Stimulated activated CD4-positive, alpha-beta T cell treated with anti-CD3 and anti-CD28 coated beads, Interleukin-12 subunit alpha, Interleukin-12 subunit beta, amount 100 ng/mL, for 4 hours (primary cell): ENCODE measurements at regions not wholly inside any gene's neighbourhood (a gene's known extent, or its start where the extent isn't known, plus 50 kb on each side); places are given as distances from the start of the nearest gene placed in this dataset.
"Not testable (repeated sequence)": the region's sequence is repeated elsewhere in the genome, so short reads cannot be mapped to it uniquely, and the experiment has no call there.

Experiments
- DNase-seq: peaks from one replicate; pipeline ENCODE4 v3.0.0-alpha.2; 2020

DNA sequence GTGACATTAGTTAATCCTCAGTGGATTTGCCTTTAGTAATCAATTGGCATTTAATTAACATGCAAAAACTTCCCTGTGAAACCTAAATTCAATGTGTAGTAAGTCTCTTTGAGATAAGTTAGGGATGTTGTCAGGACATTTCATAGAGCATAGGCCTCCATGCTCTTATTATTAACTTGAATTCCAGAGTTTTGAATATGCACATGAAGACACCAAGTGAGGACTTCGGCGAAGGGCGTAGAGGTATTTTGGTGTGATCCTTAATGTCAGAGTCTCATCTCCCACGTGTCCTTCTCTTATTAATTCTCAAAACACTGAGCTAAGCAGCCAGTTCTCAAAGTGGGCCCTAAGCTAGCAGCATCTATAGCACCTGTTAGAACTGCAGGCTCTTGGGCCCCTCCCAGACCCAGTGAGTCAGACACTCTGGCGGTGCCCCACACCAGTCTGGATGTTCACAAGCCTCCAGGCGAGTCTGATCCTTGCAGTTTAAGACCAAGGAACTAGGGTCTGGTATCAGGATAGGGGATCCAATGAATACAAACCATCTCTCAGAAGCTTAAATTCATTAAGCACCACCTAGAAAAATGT lies 292.1 kb downstream of the QKI start:
- DNase-seq: no peak

DNA sequence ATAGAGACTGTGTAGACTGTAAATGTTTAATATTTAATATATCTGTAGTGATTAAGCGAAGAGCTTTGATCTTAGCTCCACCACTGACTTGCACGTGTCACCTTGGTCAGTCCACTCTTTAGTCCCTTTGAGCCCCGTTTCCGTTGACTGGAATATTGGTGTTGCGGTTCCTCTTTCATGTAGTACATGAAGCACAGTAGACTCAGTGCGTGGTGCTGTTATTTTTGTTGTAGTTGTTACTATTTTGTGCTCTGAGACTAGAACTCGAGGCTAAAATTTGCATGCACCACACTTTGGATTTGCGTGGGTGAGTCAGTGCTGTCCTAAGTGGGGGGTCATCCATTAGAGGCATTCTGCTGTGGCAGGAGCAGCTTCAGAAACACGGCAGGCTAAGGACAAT lies 291.4 kb downstream of the QKI start:
- DNase-seq: no peak

DNA sequence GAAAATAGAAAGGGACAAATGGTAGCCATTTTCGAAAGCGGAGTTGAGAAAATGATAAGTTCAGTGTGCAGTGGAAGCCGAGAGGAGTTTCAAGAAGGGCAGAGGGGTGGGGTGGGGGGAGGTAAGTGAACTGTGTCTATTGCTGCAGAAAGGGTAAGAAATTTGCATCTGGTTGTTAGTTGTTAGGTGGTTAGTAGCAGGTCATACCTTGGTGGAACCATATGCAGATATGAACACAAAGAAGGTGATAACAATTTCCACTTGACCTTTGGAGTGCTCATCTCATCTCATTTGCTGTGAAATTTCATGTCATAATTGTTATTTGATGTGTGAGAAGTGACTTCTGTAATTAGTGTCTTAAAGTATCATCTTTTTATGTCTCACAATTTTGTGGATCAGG lies 288.2 kb downstream of the QKI start:
- DNase-seq: no peak

DNA sequence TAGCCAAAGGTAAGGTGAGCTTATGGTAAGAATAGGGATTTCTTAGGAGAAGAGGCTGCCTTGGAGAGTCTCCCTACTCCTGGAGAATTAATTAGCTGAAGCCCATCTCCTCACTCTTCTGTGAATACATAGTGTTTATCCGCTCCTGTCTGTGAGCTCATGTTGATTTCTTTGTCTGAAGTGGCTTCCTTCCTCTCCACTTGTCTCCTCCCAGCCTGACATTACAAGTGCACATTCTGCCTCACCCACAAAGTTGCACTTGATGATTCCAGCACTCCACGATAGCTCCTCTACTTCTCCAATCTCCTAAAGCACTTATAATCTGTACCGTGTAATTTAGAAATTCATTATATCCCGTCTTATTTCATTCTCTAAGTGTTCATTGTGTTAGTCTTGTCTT lies 287.2 kb downstream of the QKI start:
- no peak for DNase-seq

DNA sequence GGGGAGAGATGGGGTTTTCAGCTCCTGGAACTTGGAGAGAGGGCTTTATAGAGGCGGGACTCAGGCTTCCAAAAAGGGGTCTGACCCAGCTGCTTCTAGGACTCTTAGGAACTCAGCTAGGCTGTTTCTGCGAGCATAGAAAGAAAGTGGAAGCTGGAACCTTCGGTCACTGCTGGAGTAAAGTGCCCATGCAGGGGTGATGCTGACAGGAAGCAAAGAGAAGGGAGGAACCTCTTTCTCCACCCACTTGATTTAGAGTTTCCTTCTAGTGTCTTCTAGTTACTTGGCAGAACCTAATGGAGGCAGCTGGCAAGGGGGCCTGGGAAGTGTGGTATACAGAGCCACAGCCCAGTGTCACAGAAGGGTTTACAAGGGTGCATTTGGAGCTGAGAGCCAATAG lies 283.6 kb downstream of the QKI start:
- no peak for DNase-seq

DNA sequence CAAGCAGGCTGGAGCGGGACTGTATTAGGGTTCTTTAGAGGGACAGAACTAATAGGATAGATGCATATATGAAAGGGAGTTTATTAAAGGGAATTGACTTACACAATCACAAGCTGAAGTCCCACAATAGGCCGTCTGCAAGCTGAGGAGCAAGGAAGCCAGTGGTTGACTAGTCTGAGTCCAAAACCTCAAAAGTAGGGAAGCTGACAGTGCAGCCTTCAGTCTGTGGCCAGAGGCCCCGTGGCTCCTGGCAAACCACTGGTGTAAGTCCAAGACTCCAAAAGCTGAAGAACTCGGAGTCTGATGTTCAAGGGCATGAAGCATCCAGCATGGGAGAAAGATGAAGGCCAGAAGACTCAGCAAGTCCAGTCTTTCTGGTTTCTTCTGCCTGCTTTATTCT lies 281.8 kb downstream of the QKI start:
- DNase-seq: not testable (repeated sequence)

DNA sequence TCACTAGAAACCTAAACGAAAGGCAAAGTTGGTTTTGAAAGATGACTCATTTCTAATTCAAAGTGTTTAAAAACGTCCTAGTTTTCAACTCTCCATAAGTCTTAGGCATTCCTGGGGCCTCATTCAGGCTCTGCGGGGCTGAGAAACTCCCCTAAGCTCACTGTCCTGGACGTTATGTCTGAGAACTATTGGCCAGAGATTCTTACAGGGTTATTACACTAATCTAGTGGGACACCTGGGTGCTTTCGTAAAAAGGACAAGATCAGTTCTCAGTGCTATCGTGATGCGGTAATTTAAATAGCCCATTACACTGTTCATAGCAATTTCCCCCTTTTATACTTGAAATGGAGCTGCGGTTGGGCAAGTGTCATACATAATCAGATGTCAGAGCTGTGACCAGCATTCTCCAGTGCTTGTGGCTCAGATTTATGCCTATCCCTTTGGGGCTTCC lies 280.9 kb downstream of the QKI start:
- DNase-seq: no peak

DNA sequence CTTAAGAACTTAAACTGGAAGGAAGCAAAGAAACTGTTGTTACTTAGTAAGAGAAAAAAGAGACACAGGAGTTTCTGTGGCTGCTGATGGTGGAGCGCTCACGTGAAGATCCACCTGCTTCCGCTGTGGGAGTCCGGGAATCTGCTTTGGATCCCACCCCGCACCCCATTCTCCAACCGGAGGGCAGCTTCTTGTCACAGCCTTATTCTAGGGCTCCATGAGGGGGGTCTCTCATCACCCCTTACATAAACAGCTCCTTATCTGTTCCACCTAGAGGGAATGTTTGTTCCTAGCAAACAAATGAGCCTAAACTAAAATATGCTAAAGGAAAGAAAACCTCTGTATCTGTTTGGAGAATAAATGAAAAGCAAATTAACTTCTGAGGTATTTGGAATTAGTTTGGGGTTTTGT lies 280.5 kb downstream of the QKI start:
- DNase-seq: no peak

DNA sequence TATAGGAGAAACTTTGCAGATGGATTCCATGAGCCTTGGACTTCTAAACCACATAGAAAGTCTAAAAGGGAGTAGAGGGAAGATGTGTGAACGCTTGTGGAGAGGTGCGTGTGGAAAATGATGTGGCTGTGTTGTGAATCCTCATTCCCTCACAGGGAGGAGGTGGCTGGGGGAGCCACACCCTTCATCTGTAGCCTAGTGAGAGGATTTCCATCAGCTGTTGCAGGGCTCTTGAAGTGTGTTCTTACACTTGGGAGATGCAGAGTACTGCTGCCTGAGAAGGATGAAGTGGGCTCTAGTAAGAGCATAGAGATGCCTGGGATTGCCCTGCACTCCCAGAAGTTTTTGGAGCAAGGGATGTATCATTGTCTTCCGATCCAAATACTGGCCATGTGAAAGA lies 279.6 kb downstream of the QKI start:
- no peak for DNase-seq

DNA sequence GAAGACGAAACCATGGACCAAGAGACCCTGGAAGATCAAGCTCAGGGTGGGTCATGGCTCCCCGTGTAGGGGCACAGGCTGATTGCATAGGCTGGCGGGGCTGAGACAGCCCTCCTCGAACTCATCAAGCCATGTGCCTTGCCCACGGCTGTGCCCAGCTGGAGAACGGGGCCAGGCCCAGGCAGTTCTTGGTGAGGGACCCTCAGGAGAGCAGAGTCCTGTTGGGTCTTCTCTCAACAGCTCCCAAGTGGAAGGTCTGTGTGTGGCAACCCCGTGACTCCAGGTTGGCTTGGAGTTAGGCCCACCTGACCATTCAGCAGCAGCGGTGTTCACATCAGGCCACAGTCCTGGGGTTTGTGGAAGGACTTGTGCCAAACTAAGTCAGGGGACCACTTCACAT lies 276.5 kb downstream of the QKI start:
- DNase-seq: no peak

DNA sequence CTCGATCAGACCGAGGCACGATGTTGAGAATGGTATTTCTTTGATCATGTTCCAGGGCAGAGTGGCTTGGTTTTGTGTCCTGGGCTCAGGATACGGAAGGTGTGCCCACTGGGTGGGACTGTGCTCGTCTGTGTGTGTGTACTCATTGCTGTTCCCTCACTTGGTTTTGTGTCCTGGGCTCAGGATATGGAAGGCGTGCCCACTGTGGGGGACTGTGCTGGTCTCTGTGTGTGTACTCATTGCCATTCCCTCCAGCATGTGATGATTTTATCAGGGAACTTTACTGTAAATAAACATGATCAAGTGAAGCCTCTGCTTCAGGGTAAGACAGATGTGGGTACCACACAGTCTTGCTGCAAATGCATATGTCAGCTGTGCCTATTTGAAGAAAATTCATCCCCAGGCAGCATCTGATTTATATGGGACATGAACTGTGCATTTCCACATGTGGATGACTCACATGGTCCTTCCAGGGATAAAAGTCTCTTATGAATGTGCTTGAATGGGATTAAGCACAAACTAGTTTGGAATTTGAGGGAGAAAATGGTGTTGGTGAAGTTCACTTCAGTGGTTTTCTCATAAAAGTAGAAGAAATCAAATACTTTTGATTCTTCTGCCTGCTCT lies 274.3 kb downstream of the QKI start:
- no peak for DNase-seq

DNA sequence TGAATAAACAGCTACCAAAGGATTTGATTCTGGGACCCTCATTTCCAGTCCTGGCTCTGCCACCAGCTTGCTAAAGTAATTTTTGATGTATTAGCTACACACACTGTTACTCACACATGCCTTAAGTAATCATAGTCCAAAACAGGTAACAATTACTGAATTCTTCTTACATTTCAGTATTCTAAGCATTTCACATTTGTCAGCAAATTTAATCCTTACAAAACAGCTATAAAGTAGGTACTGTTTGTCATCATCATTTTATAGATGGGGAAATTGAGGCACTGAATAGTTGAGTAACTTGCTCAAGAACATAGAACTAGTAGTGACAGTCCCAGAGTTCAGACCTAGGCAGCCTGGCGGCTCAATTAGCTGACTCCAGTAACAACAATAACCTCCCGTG lies 272.6 kb downstream of the QKI start:
- DNase-seq: no peak

DNA sequence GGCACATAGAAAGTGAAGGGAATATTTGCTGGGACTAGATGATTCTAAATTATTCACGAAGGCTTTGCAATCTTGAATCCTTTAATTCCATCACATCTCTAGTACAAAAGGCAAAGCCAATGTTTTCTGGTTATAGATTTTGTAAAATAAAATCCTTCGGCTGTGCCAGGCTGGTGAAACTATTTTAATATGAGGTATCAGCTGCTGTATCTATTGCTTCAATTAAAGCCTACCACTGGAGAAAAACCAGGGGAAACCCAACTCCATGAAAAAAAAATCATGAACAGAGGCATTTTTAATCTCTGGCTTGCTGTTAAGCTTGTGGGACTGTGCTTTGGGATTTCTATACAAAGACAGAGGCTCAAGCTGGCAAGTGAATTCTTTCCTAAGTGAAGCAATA lies 271.8 kb downstream of the QKI start:
- DNase-seq: no peak

DNA sequence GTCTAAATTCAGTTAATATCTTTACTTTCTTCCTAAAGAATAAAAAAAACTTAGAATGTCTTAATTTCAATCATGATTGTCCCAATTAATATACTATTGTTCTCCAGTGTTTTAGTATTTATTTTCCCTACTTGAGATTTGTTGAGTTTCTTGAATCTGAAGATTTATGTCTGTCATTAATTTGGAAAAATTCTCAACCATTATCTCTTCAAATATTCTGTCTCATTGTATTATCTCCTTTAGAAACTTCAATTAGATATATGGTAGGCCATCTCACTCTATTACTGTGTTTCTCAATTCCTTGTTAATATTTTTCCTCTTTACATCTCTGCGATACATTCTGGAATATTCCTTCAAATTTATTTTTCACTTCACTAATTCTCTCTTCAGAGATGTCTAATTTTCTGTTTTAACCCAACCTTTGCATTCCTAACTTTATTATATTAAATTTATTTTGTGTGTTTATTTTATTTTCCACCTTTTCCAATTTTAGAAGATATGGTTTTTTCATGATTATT lies 268.6 kb downstream of the QKI start:
- no peak for DNase-seq

DNA sequence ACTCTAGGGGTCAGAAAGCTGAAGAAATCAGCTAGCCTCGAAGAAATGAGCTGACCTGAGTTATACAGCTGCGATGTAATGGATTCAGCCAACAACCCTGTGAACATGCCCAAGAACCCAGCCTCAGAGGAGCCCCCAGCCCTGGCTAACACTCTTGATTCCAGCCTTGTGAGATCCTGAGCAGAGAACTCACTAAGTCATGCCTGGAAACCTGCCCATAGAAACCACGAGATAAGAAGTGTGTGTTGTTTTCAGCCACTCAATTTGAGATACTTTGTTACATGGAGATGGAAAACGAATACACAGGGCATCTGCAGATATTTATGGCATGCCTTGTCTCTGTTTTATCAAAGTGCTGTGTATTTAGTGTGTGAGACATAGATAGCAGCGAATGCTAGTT lies 265.2 kb downstream of the QKI start:
- no peak for DNase-seq

DNA sequence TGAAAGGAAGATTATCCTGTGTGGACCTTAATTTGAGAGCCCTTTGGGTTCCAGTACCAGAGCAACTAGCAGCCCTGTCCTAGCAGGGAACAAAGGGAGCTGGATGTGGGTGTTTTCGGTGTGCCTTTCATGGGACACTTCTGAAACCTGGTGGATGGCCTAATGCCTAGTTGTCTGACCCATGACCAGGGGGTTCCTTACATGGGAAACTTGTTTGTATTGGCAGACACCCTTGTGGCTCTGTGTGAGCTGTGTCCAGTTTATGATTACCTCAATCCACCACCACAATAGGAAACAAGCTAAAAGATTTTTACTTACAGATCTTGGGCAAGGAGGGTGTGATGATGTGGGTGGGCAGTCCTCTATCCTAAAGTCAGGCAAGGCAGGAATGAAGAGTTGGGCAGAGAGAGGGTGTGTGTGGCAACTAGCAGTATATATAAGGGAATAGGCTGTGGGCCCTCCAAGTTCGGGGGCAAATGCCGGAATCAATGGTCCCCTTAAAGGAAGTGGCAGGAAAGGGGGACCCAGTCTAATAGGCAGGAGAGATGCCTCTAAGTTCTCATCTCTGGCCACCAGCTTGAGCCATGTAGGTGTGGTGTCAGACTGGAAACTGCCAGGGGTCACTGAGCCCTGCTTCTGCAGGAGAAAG lies 264.6 kb downstream of the QKI start:
- no peak for DNase-seq

DNA sequence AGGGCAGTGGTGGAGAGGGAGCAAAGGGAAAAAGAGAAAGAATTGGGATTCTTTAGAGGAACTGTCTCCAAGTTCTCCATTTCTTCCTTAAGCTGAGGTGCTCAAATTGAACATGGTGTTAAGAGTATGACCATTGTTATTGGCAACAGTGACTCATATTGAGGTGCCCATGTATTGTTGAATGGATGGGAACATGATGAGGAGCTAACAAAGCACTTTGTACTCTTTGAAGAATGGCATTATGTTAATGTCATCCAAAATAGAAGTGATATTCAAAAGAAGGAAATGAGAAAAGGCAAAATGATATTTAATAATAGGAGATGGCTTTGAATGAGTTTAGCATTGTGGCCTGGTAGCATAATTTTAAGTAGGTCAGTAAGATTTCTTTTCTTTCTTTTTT lies 261.1 kb downstream of the QKI start:
- DNase-seq: no peak

DNA sequence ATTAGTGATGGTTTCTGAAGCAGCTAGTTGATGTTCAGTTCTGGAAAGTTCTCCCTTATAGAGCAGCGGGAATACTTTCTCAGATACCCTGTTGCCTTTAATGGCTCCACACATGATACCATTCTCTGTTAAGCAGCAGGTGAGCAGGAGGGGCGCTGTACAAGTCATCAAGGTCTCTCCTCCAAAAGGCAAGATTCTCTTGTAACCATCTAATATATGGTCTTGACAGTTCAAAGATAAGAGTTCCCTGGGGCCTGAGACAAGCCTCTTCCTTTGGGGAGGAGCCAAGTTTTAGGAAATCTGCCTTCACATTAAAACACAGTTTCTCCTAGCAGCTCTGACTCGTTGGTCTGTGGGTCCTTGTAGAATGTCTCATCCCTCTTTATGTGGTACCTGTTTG lies 258.2 kb downstream of the QKI start:
- DNase-seq: no peak

DNA sequence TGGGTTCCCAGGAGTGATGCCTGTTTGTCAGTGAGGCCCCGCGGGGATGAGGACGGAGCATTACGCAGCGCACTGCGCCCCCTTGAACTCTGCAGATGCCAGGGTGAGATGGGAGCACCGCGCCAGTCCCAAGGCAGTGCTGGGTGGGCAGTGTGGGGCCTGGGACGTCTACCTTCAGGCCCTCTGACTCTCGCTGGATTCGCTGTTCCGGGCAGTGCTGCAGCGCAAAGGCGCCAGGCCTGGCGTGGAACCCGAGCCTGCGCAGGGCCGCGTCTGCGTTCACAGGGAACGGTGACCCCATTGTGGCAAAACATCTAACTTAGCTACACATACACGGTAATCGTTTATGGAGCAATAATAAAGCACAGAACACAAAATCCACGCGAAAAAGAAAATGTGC lies 257.3 kb downstream of the QKI start:
- DNase-seq: no peak

DNA sequence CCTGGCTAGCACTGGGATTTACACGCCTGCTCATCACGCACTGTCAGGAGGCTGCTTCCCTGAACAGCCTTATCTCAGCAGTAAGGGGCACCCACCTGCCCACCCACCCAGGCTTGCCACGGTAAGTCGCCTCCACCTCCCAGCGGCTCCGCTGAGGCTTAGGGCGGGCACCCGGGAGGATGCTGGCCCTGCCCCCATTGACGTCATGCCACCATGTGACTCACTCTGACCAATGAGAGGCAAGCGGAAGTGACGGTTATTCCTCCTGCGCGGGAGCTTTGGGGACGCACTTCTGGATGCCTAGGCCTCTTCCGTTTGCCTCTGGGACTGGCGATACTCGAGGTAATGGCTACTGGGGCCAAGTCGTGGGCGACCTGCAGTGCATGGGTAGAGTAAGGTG lies 256.8 kb downstream of the QKI start:
- no peak for DNase-seq

DNA sequence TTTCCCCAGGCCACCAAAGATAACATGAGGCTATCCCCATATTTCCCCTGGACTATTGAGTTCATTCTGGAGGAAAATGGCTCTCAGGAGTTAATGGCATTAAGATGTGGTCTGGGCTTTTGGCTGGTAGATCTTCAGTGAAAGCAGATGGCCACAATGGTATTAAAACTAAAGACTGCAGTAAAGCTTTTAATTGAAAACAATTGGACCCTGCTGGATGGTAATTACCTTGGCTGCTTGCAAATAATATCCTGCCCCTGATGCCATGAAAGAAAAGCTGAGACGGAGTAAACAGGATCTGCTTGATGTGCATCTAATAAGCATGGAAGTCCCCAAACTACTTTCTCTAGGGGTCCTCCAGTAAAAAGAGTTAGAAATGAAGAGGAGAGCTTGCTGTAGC lies 255.8 kb downstream of the QKI start:
- DNase-seq: no peak

DNA sequence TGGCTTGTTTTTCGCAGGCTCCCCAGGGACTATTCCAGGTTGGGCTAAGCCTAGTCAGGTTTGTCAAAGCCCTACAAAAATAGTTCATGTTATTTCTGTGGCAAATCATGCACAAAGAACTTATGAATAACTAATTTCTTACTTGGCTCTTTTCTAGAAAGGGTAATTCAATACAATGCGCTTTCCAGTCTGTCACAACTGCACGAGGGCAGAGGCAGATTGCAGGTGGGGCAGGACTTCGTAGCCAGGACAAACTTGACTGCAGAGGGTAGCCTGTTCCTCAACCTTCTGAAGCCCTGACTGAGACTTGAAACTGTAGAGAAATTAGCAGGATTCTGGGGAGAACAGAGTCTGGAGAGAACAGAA lies 253.5 kb downstream of the QKI start:
- DNase-seq: no peak

DNA sequence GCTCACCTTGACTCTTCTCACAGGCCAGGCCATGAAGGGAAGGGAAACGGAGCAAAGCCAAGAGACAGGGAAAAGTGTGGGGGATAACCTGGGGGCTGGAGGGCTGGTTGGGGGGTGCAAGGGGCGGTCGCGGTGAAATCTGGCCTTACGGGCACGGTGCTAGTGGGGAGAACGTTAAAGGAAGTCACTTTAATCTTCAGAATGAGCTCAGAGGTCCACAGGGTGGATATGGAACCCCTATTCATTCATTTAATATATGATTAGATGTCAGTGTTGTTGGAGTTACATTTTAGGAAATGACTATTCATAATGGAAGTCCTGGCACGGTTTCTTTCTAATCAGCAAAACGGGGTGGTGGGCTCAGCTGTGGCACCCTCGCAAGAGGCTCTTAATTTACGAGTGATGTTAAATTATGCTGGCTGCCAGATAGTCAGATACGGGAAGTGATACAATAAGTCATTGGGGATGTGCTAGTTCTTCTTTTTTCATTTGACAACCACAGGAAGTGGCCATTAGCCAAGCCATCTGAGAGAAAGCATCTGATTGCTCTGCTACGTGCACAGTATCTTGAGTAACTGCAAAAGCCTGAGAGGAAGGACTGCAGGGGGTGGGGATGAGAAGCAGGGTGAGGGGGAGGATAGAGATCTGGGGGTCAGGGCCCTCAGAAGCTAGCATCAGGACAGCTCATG lies 253.0 kb downstream of the QKI start:
- no peak for DNase-seq

DNA sequence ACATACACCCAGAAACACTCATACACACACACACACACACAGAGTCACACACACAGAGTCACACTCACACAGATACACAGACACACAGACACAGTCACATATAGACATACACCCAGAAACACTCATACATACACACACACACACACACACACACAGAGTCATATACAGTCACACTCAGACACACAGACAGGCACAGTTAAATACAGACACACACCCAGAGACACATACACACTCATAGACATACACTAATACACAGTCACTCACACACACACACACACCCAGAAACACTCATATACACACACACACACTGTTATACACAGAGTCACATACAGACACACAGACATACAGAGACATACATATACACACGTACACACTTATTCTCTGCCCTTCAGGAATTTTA lies 250.9 kb downstream of the QKI start:
- no peak for DNase-seq
